ENCODE measurements at regions not wholly inside any gene's neighbourhood (a gene's known extent, or its start where the extent isn't known, plus 50 kb on each side); places are given as distances from the start of the nearest gene placed in this dataset.

- TF ChIP-seq POLR2A (IDR thresholded peaks at IDR 0.05) (no peak), CTCF (IDR thresholded peaks at IDR 0.05 in 4 of 5, conservative IDR thresholded peaks at IDR 0.05 in 1 of 5) (no peak)
- Histone ChIP-seq H3K4me3 (no peak overlapping the region), H3K27ac (no peak overlapping the region), H3K4me1 (no peaks in the 10 kb centered on the region), H3K36me3 (no peaks in the 10 kb centered on the region), H3K27me3 (no peaks in the 10 kb centered on the region), H3K9me3 (no peaks in the 10 kb centered on the region)
- DNase-seq (no peak), ATAC-seq (no peak)
- in situ Hi-C loops (cut with MboI; ENCODE audit: low sequenced_read_pairs in 4 of 4) (no loop called here), intact Hi-C loops (cut with DNase I; ENCODE audit: low total_unique reads) (no loop called here)
Measured at GRCh38 chr3:106552351-106553043, 683.7 kb upstream of the CBLB start.

- Histone ChIP-seq H3K27ac (peak overlapping the region; percentile 9 to 61 (median 36)), H3K36me3 (no peaks in the 10 kb centered on the region), H3K4me1 (no peaks in the 10 kb centered on the region), H3K27me3 (no peaks in the 10 kb centered on the region), H3K9me3 (no peaks in the 10 kb centered on the region), H3K4me3 (no peak overlapping the region)
- intact Hi-C loops (cut with DNase I; ENCODE audit: low total_unique reads) = no loop called here
- ATAC-seq (peak; percentile 81 to 82), DNase-seq (no peak)
- in situ Hi-C loops (cut with MboI; ENCODE audit: low sequenced_read_pairs in 4 of 4) = no loop called here
- TF ChIP-seq POLR2A (IDR thresholded peaks at IDR 0.05) (no peak), CTCF (IDR thresholded peaks at IDR 0.05 in 4 of 5, conservative IDR thresholded peaks at IDR 0.05 in 1 of 5) (no peak)
Measured at GRCh38 chr3:106560451-106560966, 691.7 kb upstream of the CBLB start.

GRCh38 chr3:106566277-106566676 lies 697.5 kb upstream of the CBLB start:
- intact Hi-C loops (cut with DNase I; ENCODE audit: low total_unique reads) = no loop called here
- H3K36me3 ChIP-seq = no peaks in the 10 kb centered on the region
- H3K4me1 ChIP-seq = no peaks in the 10 kb centered on the region
- DNase-seq = no peak
- ATAC-seq = no peak
- no peak for TF ChIP-seq POLR2A (IDR thresholded peaks at IDR 0.05)
- TF ChIP-seq CTCF (IDR thresholded peaks at IDR 0.05 in 4 of 5, conservative IDR thresholded peaks at IDR 0.05 in 1 of 5) = no peak
- no peak overlapping the region for H3K4me3 ChIP-seq
- no peaks in the 10 kb centered on the region for H3K27me3 ChIP-seq
- H3K27ac ChIP-seq = no peak overlapping the region
- in situ Hi-C loops (cut with MboI; ENCODE audit: low sequenced_read_pairs in 4 of 4) = no loop called here
- no peaks in the 10 kb centered on the region for H3K9me3 ChIP-seq

GRCh38 chr3:106570426-106570825 lies 701.6 kb upstream of the CBLB start:
- ATAC-seq (no peak), DNase-seq (no peak)
- in situ Hi-C loops (cut with MboI; ENCODE audit: low sequenced_read_pairs in 4 of 4) = no loop called here

More at GRCh38 chr3:106570426-106570825, 701.6 kb upstream of the CBLB start:
- H3K9me3 ChIP-seq = no peaks in the 10 kb centered on the region
- H3K27me3 ChIP-seq = no peaks in the 10 kb centered on the region
- H3K4me1 ChIP-seq = no peaks in the 10 kb centered on the region
- intact Hi-C loops (cut with DNase I; ENCODE audit: low total_unique reads) = no loop called here
- no peak overlapping the region for H3K4me3 ChIP-seq
- no peaks in the 10 kb centered on the region for H3K36me3 ChIP-seq
- no peak overlapping the region for H3K27ac ChIP-seq
- TF ChIP-seq CTCF (IDR thresholded peaks at IDR 0.05 in 4 of 5, conservative IDR thresholded peaks at IDR 0.05 in 1 of 5) = no peak
- no peak for TF ChIP-seq POLR2A (IDR thresholded peaks at IDR 0.05)
